Panc1 (cell line): ENCODE measurements at regions not wholly inside any gene's neighbourhood (a gene's known extent, or its start where the extent isn't known, plus 50 kb on each side); places are given as distances from the start of the nearest gene placed in this dataset.

Experiments used
- ATAC-seq: fragments of 200-7000 bp; cut with Tn5 transposase; 2 replicates; pipeline ENCODE4 v1.9.1; 2020; ENCODE audit warnings: mild to moderate bottlenecking, moderate library complexity
- BruUV-seq: library from RNA; stranded (reverse); fragments of 400-500 nt; replicated peaks from 2 replicates; lab custom pipeline; 2021; lab: Mats Ljungman, UMichigan
- CTCF ChIA-PET: fragments of 300-600 bp; sonication (Branson Sonifier 250); formaldehyde crosslinking; loops from one replicate; lab custom pipeline; 2022; ENCODE audit warnings: antibody characterized with exemption; lab: Charles Lee
- POLR2A ChIA-PET: fragments of 300-600 bp; sonication (Branson Sonifier 250); formaldehyde crosslinking; loops from one replicate; lab custom pipeline; 2022; ENCODE audit warnings: antibody characterized with exemption; lab: Charles Lee
- DNase-seq: peaks from one replicate; pipeline ENCODE4 v3.0.0-alpha.2; 2010; ENCODE audit warnings: low read depth, low spot score
- H3K27ac ChIP-seq: 2 replicates; pipeline ENCODE4 v1.5.1; 2011; ENCODE audit warnings: mild to moderate bottlenecking, low read length, inconsistent platforms
- H3K27me3 ChIP-seq: fragments of 200-500 bp; sonication (Bioruptor generic); 2 replicates; pipeline ENCODE4 v1.6.0; 2014; ENCODE audit warnings: low read length, inconsistent platforms; ENCODE audit not compliant: control insufficient read depth, insufficient read depth
- H3K36me3 ChIP-seq: fragments of 200-500 bp; sonication (Bioruptor generic); 2 replicates; pipeline ENCODE4 v1.5.1; 2014; ENCODE audit warnings: inconsistent platforms, mild to moderate bottlenecking, low read length, moderate library complexity; ENCODE audit not compliant: control insufficient read depth, insufficient read depth
- H3K4me1 ChIP-seq: 2 replicates; pipeline ENCODE4 v1.5.1; 2011; ENCODE audit warnings: inconsistent platforms, mild to moderate bottlenecking, low read length, moderate library complexity; ENCODE audit not compliant: control insufficient read depth, insufficient read depth
- H3K4me3 ChIP-seq, 2 experiments: 2 replicates each; pipeline ENCODE4 v1.5.1; 2011 to 2012; ENCODE audit warnings: low read depth in 2 of 2, low read length in 2 of 2, mild to moderate bottlenecking in 2 of 2, inconsistent platforms in 1 of 2, moderate library complexity in 1 of 2
- H3K9me3 ChIP-seq: fragments of 200-500 bp; sonication (Bioruptor generic); 2 replicates; pipeline ENCODE4 v1.5.1; 2014; ENCODE audit warnings: low read depth, mild to moderate bottlenecking, inconsistent platforms, low read length, moderate library complexity; ENCODE audit not compliant: control insufficient read depth, insufficient read depth
- POLR2AphosphoS5 ChIP-seq: IDR thresholded peaks from 2 replicates; pipeline ENCODE4 v1.6.1; 2012; ENCODE audit warnings: mild to moderate bottlenecking, low read depth, low read length, moderate library complexity
- SIN3A ChIP-seq: IDR thresholded peaks from 2 replicates; pipeline ENCODE4 v1.6.1; 2012; ENCODE audit warnings: low read depth, mild to moderate bottlenecking, low read length, moderate library complexity, borderline replicate concordance; ENCODE audit not compliant: insufficient read depth
- TCF7L2 ChIP-seq: IDR thresholded peaks from 2 replicates; pipeline ENCODE4 v1.6.1; 2011; ENCODE audit warnings: mild to moderate bottlenecking, low read depth, low read length, inconsistent platforms
- in situ Hi-C: cut with HindIII; loops from 2 replicates; pipeline ENCODE4 v1.10.0; 2016; ENCODE audit warnings: low sequenced_read_pairs, low pct_unique_long_range_greater_than_20kb
- intact Hi-C: fragments of 100-400 bp; cut with micrococcal nuclease; formaldehyde crosslinking; loops from one replicate; pipeline ENCODE4 v1.10.0; 2022; ENCODE audit not compliant: unreplicated experiment
- TF ChIP-seq, protein P1 (sequence below): fragments of 450-650 bp; IDR thresholded peaks from 2 replicates; pipeline ENCODE4 v1.5.1; 2017; ENCODE audit warnings: mild to moderate bottlenecking
- TF ChIP-seq, protein P2 (sequence below), 2 experiments: IDR thresholded peaks; 2 replicates each; pipeline ENCODE4 v1.6.1; 2011 to 2012; ENCODE audit warnings: low read depth in 2 of 2, control low read depth in 1 of 2, low read length in 1 of 2, mild to moderate bottlenecking in 1 of 2, moderate library complexity in 1 of 2; ENCODE audit not compliant: insufficient read depth in 1 of 2

DNA sequence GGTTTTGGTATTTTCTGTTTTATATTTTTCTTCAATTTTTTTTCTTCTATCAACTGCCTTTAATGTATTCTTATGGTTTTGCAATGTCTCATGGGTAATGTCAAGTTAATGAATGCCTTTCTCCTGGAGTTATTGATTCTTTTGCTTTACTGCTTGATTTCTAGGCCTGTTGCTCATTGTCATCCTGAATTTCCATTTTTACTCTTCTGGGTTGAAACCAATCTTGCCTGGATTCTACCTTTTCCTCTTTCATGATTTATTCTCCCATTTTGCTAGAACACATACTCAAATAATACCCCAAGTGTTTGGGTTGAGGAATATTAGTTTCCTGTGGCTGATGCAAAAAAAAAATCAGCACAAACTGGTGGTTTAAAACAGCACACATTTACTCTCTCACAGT is 315.2 kb upstream of the PDZRN3 start:
- no peak for TF ChIP-seq TCF7L2
- TF ChIP-seq, protein P1, sequence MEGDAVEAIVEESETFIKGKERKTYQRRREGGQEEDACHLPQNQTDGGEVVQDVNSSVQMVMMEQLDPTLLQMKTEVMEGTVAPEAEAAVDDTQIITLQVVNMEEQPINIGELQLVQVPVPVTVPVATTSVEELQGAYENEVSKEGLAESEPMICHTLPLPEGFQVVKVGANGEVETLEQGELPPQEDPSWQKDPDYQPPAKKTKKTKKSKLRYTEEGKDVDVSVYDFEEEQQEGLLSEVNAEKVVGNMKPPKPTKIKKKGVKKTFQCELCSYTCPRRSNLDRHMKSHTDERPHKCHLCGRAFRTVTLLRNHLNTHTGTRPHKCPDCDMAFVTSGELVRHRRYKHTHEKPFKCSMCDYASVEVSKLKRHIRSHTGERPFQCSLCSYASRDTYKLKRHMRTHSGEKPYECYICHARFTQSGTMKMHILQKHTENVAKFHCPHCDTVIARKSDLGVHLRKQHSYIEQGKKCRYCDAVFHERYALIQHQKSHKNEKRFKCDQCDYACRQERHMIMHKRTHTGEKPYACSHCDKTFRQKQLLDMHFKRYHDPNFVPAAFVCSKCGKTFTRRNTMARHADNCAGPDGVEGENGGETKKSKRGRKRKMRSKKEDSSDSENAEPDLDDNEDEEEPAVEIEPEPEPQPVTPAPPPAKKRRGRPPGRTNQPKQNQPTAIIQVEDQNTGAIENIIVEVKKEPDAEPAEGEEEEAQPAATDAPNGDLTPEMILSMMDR, result no peak
- TF ChIP-seq SIN3A, result no peak
- TF ChIP-seq, protein P2, sequence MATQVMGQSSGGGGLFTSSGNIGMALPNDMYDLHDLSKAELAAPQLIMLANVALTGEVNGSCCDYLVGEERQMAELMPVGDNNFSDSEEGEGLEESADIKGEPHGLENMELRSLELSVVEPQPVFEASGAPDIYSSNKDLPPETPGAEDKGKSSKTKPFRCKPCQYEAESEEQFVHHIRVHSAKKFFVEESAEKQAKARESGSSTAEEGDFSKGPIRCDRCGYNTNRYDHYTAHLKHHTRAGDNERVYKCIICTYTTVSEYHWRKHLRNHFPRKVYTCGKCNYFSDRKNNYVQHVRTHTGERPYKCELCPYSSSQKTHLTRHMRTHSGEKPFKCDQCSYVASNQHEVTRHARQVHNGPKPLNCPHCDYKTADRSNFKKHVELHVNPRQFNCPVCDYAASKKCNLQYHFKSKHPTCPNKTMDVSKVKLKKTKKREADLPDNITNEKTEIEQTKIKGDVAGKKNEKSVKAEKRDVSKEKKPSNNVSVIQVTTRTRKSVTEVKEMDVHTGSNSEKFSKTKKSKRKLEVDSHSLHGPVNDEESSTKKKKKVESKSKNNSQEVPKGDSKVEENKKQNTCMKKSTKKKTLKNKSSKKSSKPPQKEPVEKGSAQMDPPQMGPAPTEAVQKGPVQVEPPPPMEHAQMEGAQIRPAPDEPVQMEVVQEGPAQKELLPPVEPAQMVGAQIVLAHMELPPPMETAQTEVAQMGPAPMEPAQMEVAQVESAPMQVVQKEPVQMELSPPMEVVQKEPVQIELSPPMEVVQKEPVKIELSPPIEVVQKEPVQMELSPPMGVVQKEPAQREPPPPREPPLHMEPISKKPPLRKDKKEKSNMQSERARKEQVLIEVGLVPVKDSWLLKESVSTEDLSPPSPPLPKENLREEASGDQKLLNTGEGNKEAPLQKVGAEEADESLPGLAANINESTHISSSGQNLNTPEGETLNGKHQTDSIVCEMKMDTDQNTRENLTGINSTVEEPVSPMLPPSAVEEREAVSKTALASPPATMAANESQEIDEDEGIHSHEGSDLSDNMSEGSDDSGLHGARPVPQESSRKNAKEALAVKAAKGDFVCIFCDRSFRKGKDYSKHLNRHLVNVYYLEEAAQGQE (IDR thresholded peaks at IDR 0.05; ENCODE audit: insufficient read depth in 1 of 2, low read depth in 2 of 2, low read length in 1 of 2), result no peak
- no peak for TF ChIP-seq POLR2AphosphoS5
- no peak overlapping the region for H3K4me3 ChIP-seq
- BruUV-seq, result no TSS peak
- H3K27ac ChIP-seq, result no peak overlapping the region
- ChIA-PET POLR2A (no interaction called here), CTCF (no interaction called here)
- no peak for ATAC-seq
- in situ Hi-C loops (no loop called here), intact Hi-C loops (no loop called here)
- no peaks in the 10 kb centered on the region for H3K4me1 ChIP-seq
- DNase-seq, result no peak
- no peaks in the 10 kb centered on the region for H3K9me3 ChIP-seq
- no peaks in the 10 kb centered on the region for H3K36me3 ChIP-seq
- H3K27me3 ChIP-seq, result no peaks in the 10 kb centered on the region

GRCh38 chr3:73933585-73933984 is 308.8 kb upstream of the PDZRN3 start:
- ChIA-PET POLR2A (no interaction called here), CTCF (no interaction called here)
- H3K9me3 ChIP-seq, result no peaks in the 10 kb centered on the region
- H3K4me3 ChIP-seq, result no peak overlapping the region
- intact Hi-C loops (no loop called here), in situ Hi-C loops (no loop called here)
- no peaks in the 10 kb centered on the region for H3K4me1 ChIP-seq
- no peak for DNase-seq
- no peaks in the 10 kb centered on the region for H3K36me3 ChIP-seq
- BruUV-seq, result no TSS peak
- H3K27me3 ChIP-seq, result no peaks in the 10 kb centered on the region
- no peak overlapping the region for H3K27ac ChIP-seq
- TF ChIP-seq, protein P1, result no peak
- TF ChIP-seq, protein P2 (IDR thresholded peaks at IDR 0.05; ENCODE audit: insufficient read depth in 1 of 2, low read depth in 2 of 2, low read length in 1 of 2), result no peak
- ATAC-seq, result no peak
